ENCODE measurements at regions not wholly inside any gene's neighbourhood (a gene's known extent, or its start where the extent isn't known, plus 50 kb on each side); places are given as distances from the start of the nearest gene placed in this dataset.

- Histone ChIP-seq H2AFZ (ENCODE audit: low read depth) (no peak overlapping the region), H3K4me3 (IDR thresholded peaks at IDR 0.05; ENCODE audit: insufficient read depth, low read depth, low read length) (no peak overlapping the region), H3K4me1 (ENCODE audit: low read depth, poor library complexity, severe bottlenecking) (no peaks in the 10 kb centered on the region), H3K27ac (no peak overlapping the region), H3K79me2 (ENCODE audit: insufficient read depth, low read depth) (no peaks in the 10 kb centered on the region), H3K27me3 (ENCODE audit: insufficient read depth, low read depth) (no peaks in the 10 kb centered on the region), H4K20me1 (ENCODE audit: insufficient read depth) (no peaks in the 10 kb centered on the region), H3K36me3 (ENCODE audit: insufficient read depth) (no peaks in the 10 kb centered on the region), H3K4me2 (no peak overlapping the region), H3K9ac (no peak overlapping the region)
- no peak for TF ChIP-seq CTCF (conservative IDR thresholded peaks at IDR 0.05; ENCODE audit: low read depth, low read length)
Observed at GRCh38 chr5:100409660-100410151, 125.5 kb upstream of the FAM174A start.

GRCh38 chr5:100407053-100407452, 128.1 kb upstream of the FAM174A start:
- no peak overlapping the region for H3K9ac ChIP-seq
- no peaks in the 10 kb centered on the region for H3K36me3 ChIP-seq (ENCODE audit: insufficient read depth)
- no peak overlapping the region for H3K4me2 ChIP-seq
- H4K20me1 ChIP-seq (ENCODE audit: insufficient read depth): no peaks in the 10 kb centered on the region
- H3K79me2 ChIP-seq (ENCODE audit: insufficient read depth, low read depth): no peaks in the 10 kb centered on the region
- H3K4me1 ChIP-seq (ENCODE audit: low read depth, poor library complexity, severe bottlenecking): no peaks in the 10 kb centered on the region
- H3K27ac ChIP-seq: no peak overlapping the region
- TF ChIP-seq CTCF (conservative IDR thresholded peaks at IDR 0.05; ENCODE audit: low read depth, low read length): no peak
- H3K4me3 ChIP-seq (IDR thresholded peaks at IDR 0.05; ENCODE audit: insufficient read depth, low read depth, low read length): no peak overlapping the region
- H2AFZ ChIP-seq (ENCODE audit: low read depth): no peak overlapping the region
- H3K27me3 ChIP-seq (ENCODE audit: insufficient read depth, low read depth): no peaks in the 10 kb centered on the region

GRCh38 chr5:100406640-100407039, 128.5 kb upstream of the FAM174A start:
- no peaks in the 10 kb centered on the region for H3K36me3 ChIP-seq (ENCODE audit: insufficient read depth)
- H3K79me2 ChIP-seq (ENCODE audit: insufficient read depth, low read depth): no peaks in the 10 kb centered on the region
- no peak overlapping the region for H3K9ac ChIP-seq
- no peak for TF ChIP-seq CTCF (conservative IDR thresholded peaks at IDR 0.05; ENCODE audit: low read depth, low read length)
- H3K27me3 ChIP-seq (ENCODE audit: insufficient read depth, low read depth): no peaks in the 10 kb centered on the region
- no peak overlapping the region for H3K27ac ChIP-seq
- H2AFZ ChIP-seq (ENCODE audit: low read depth): no peak overlapping the region
- no peaks in the 10 kb centered on the region for H3K4me1 ChIP-seq (ENCODE audit: low read depth, poor library complexity, severe bottlenecking)
- H3K4me3 ChIP-seq (IDR thresholded peaks at IDR 0.05; ENCODE audit: insufficient read depth, low read depth, low read length): no peak overlapping the region
- H3K4me2 ChIP-seq: no peak overlapping the region
- H4K20me1 ChIP-seq (ENCODE audit: insufficient read depth): no peaks in the 10 kb centered on the region

- Histone ChIP-seq H3K27ac (no peak overlapping the region), H3K79me2 (ENCODE audit: insufficient read depth, low read depth) (no peaks in the 10 kb centered on the region), H2AFZ (ENCODE audit: low read depth) (no peak overlapping the region), H4K20me1 (ENCODE audit: insufficient read depth) (no peaks in the 10 kb centered on the region), H3K36me3 (ENCODE audit: insufficient read depth) (no peaks in the 10 kb centered on the region), H3K9ac (no peak overlapping the region), H3K27me3 (ENCODE audit: insufficient read depth, low read depth) (no peaks in the 10 kb centered on the region), H3K4me2 (no peak overlapping the region), H3K4me1 (ENCODE audit: low read depth, poor library complexity, severe bottlenecking) (no peaks in the 10 kb centered on the region), H3K4me3 (IDR thresholded peaks at IDR 0.05; ENCODE audit: insufficient read depth, low read depth, low read length) (no peak overlapping the region)
- no peak for TF ChIP-seq CTCF (conservative IDR thresholded peaks at IDR 0.05; ENCODE audit: low read depth, low read length)
Observed at GRCh38 chr5:100402071-100402470, 133.1 kb upstream of the FAM174A start.

All from KMS-11 (cell line).